Activated naive CD8-positive, alpha-beta T cell treated with anti-CD3 and anti-CD28 coated beads for 36 hours (primary cell): ENCODE measurements at regions not wholly inside any gene's neighbourhood (a gene's known extent, or its start where the extent isn't known, plus 50 kb on each side); places are given as distances from the start of the nearest gene placed in this dataset.

ENCODE experiments used
- DNase-seq: peaks from one replicate; pipeline ENCODE4 v3.0.0; 2021
- H3K27ac Mint-ChIP-seq: one replicate; pipeline ENCODE4 v1.8.0; 2022; ENCODE audit warnings: mild to moderate bottlenecking, moderate library complexity, mixed read lengths
- H3K27me3 Mint-ChIP-seq: one replicate; pipeline ENCODE4 v1.8.0; 2022; ENCODE audit warnings: mild to moderate bottlenecking, mixed read lengths
- H3K36me3 Mint-ChIP-seq: one replicate; pipeline ENCODE4 v1.8.0; 2021; ENCODE audit warnings: mild to moderate bottlenecking, mixed read lengths
- H3K4me1 Mint-ChIP-seq: one replicate; pipeline ENCODE4 v1.8.0; 2021; ENCODE audit warnings: mixed read lengths
- H3K4me3 Mint-ChIP-seq: one replicate; pipeline ENCODE4 v1.8.0; 2022; ENCODE audit warnings: mild to moderate bottlenecking, moderate library complexity, mixed read lengths
- H3K9me3 Mint-ChIP-seq: one replicate; pipeline ENCODE4 v1.8.0; 2022; ENCODE audit warnings: mixed read lengths

GRCh38 chr12:84807249-84807648 is 105.3 kb downstream of the SLC6A15 start:
- H3K4me1 Mint-ChIP-seq, result no peaks in the 10 kb centered on the region
- H3K4me3 Mint-ChIP-seq, result no peak overlapping the region
- H3K27me3 Mint-ChIP-seq, result no peaks in the 10 kb centered on the region
- no peaks in the 10 kb centered on the region for H3K9me3 Mint-ChIP-seq
- H3K36me3 Mint-ChIP-seq, result no peaks in the 10 kb centered on the region
- H3K27ac Mint-ChIP-seq, result no peak overlapping the region
- no peak for DNase-seq

DNA sequence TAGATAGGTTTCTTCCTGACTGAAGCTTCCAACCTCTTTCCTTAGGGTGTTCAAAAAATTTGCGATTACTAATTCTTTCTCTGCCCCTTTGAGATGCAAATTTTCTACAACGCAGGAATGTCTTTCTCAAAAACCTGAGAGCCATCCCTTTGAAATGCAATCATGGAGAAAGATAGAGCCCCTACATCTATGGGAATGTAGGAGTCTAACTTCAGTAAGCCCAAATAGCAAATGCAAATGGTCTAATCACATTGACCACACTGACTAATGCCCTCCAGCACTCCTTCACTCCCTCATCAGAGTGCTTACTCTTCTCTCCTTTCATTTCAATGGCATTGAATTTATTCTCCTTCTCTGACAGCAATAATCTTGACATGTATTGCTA is 107.1 kb downstream of the SLC6A15 start:
- H3K4me3 Mint-ChIP-seq, result no peak overlapping the region
- H3K4me1 Mint-ChIP-seq, result no peaks in the 10 kb centered on the region
- no peak overlapping the region for H3K27ac Mint-ChIP-seq
- H3K27me3 Mint-ChIP-seq, result no peaks in the 10 kb centered on the region
- no peak for DNase-seq
- no peaks in the 10 kb centered on the region for H3K9me3 Mint-ChIP-seq
- no peaks in the 10 kb centered on the region for H3K36me3 Mint-ChIP-seq

GRCh38 chr12:84804691-84805473 is 107.7 kb downstream of the SLC6A15 start:
- no peak overlapping the region for H3K4me3 Mint-ChIP-seq
- H3K27ac Mint-ChIP-seq, result no peak overlapping the region
- no peaks in the 10 kb centered on the region for H3K4me1 Mint-ChIP-seq
- H3K9me3 Mint-ChIP-seq, result no peaks in the 10 kb centered on the region
- no peaks in the 10 kb centered on the region for H3K36me3 Mint-ChIP-seq
- no peak for DNase-seq
- no peaks in the 10 kb centered on the region for H3K27me3 Mint-ChIP-seq

DNA sequence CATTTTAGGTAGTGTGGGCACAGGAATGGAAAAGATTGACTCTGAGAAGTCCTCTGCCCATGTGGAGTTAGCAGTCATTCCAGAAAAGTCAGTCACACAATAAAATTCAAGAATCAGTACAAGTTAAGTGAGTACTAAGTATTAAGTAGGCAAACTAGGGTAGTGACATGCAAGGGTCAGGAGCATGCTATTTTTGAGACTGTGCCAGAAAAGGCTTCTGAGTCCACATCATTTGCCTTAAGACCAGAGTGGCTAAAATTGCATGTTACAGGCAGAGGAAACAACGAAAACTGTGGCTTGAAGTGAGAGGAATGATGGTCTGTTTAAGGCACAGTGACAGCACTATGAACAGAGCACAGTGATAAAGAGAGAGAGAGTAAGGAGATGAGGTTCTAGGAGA is 108.9 kb downstream of the SLC6A15 start:
- H3K27ac Mint-ChIP-seq, result no peak overlapping the region
- no peaks in the 10 kb centered on the region for H3K4me1 Mint-ChIP-seq
- H3K4me3 Mint-ChIP-seq, result no peak overlapping the region
- no peaks in the 10 kb centered on the region for H3K27me3 Mint-ChIP-seq
- no peaks in the 10 kb centered on the region for H3K36me3 Mint-ChIP-seq
- no peak for DNase-seq
- no peaks in the 10 kb centered on the region for H3K9me3 Mint-ChIP-seq

DNA sequence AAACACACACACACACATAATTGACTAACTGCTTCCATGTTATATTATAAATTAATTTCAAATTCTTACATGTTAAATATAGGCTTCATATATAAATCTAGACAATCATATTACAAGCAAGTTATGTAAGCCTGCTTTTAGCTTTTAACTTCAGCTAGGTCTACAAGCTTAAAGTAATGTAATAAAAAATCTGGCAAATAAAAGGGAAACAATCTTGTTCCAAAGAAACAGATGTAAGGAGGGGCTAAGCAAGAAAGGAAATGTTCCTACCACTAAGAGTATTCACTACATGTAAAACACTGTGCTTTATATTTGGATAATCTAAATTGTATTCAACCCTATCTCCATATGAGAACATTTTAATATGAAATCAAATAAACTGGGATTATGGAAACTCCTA is 110.4 kb downstream of the SLC6A15 start:
- Mint-ChIP-seq H3K27ac (no peak overlapping the region), H3K4me3 (no peak overlapping the region), H3K4me1 (no peaks in the 10 kb centered on the region), H3K36me3 (no peaks in the 10 kb centered on the region), H3K27me3 (no peaks in the 10 kb centered on the region), H3K9me3 (no peaks in the 10 kb centered on the region)
- DNase-seq, result no peak

GRCh38 chr12:84793558-84794367 is 118.8 kb downstream of the SLC6A15 start:
- Mint-ChIP-seq H3K27ac (no peak overlapping the region), H3K4me1 (no peaks in the 10 kb centered on the region), H3K4me3 (no peak overlapping the region), H3K27me3 (no peaks in the 10 kb centered on the region), H3K9me3 (no peaks in the 10 kb centered on the region), H3K36me3 (no peaks in the 10 kb centered on the region)
- no peak for DNase-seq

DNA sequence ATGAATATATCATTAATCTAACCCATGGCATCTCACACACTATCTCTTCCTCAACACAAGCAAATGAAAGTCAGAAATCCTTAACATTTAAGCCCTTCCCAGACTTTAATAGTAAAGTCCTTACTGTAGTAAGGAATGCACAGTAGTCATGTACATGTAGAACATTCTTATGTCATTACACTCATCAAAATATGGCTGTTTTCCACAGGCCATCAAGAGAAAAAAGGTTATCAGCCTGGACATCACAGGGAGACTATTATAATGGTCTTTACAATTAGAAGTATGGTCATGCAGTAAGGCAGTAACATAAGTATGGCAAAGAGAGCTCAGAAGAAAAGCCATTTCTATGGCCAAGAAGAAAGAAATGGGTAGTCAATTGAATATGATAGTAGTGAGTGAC is 121.2 kb downstream of the SLC6A15 start:
- H3K27ac Mint-ChIP-seq, result no peak overlapping the region

GRCh38 chr12:84789184-84789583 is 123.4 kb downstream of the SLC6A15 start:
- Mint-ChIP-seq H3K27me3 (no peaks in the 10 kb centered on the region), H3K9me3 (no peaks in the 10 kb centered on the region), H3K27ac (no peak overlapping the region)

More for the DNA sequence above, 121.2 kb downstream of the SLC6A15 start:
- no peaks in the 10 kb centered on the region for H3K9me3 Mint-ChIP-seq
- H3K36me3 Mint-ChIP-seq, result no peaks in the 10 kb centered on the region
- no peak overlapping the region for H3K4me3 Mint-ChIP-seq
- DNase-seq, result no peak
- no peaks in the 10 kb centered on the region for H3K27me3 Mint-ChIP-seq
- no peaks in the 10 kb centered on the region for H3K4me1 Mint-ChIP-seq

GRCh38 chr12:84787253-84787652 is 125.3 kb downstream of the SLC6A15 start:
- H3K4me3 Mint-ChIP-seq, result no peak overlapping the region
- H3K36me3 Mint-ChIP-seq, result no peaks in the 10 kb centered on the region
- DNase-seq, result no peak
- H3K9me3 Mint-ChIP-seq, result peaks cover 2% of the 10 kb centered on the region
- no peaks in the 10 kb centered on the region for H3K4me1 Mint-ChIP-seq
- no peak overlapping the region for H3K27ac Mint-ChIP-seq
- peaks cover 3% of the 10 kb centered on the region for H3K27me3 Mint-ChIP-seq

More at GRCh38 chr12:84789184-84789583, 123.4 kb downstream of the SLC6A15 start:
- no peaks in the 10 kb centered on the region for H3K4me1 Mint-ChIP-seq
- H3K4me3 Mint-ChIP-seq, result no peak overlapping the region
- no peaks in the 10 kb centered on the region for H3K36me3 Mint-ChIP-seq
- no peak for DNase-seq

GRCh38 chr12:84786622-84787021 is 126.0 kb downstream of the SLC6A15 start:
- Mint-ChIP-seq H3K27me3 (peaks cover 3% of the 10 kb centered on the region), H3K27ac (no peak overlapping the region)

DNA sequence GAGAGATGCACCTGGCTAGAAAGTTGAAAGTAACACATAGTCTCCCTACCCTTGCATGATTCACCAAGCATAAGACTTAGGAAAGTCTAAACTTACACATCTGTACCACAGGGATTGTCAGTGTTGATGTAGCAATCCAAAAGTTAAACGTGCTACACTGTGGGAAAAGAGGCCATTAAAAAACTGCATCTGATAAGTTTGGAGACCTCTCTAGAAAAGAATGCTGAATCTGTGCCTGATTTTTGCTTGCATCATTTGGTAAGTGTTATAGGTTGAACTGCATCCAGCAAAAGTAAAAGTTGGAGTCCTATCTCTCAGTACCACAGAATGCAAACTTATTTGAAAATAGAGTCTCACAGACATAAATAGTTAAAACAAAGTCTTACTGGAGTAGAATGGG is 126.6 kb downstream of the SLC6A15 start:
- no peak overlapping the region for H3K27ac Mint-ChIP-seq
- no peak overlapping the region for H3K4me3 Mint-ChIP-seq
- no peaks in the 10 kb centered on the region for H3K36me3 Mint-ChIP-seq
- peaks cover 3% of the 10 kb centered on the region for H3K27me3 Mint-ChIP-seq
- peaks cover 2% of the 10 kb centered on the region for H3K9me3 Mint-ChIP-seq
- H3K4me1 Mint-ChIP-seq, result no peaks in the 10 kb centered on the region
- no peak for DNase-seq

More at GRCh38 chr12:84786622-84787021, 126.0 kb downstream of the SLC6A15 start:
- no peaks in the 10 kb centered on the region for H3K4me1 Mint-ChIP-seq
- H3K9me3 Mint-ChIP-seq, result peaks cover 2% of the 10 kb centered on the region
- no peak for DNase-seq
- H3K4me3 Mint-ChIP-seq, result no peak overlapping the region
- H3K36me3 Mint-ChIP-seq, result no peaks in the 10 kb centered on the region

DNA sequence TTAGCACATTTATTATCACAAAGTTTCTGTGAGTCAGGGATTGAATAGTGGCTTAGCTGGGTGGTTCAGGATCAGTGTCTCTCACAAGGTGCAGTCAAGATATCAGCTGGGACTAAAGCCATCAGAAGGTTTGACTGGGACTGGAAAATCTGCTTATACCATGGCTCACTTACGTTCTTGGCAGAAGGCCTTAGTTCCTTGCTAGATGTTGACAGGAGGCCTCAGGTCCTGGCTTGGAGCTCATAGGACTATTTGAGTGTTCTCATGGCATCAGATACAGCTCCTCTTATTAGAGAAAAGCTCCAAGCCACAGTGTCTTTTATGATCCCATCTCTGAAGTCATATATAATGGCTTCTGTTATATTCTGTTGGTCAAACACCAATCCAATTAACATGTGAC is 127.3 kb downstream of the SLC6A15 start:
- DNase-seq, result no peak
- H3K27ac Mint-ChIP-seq, result no peak overlapping the region
- no peak overlapping the region for H3K4me3 Mint-ChIP-seq
- H3K4me1 Mint-ChIP-seq, result no peaks in the 10 kb centered on the region
- no peaks in the 10 kb centered on the region for H3K36me3 Mint-ChIP-seq
- H3K27me3 Mint-ChIP-seq, result peaks cover 3% of the 10 kb centered on the region
- peaks cover 2% of the 10 kb centered on the region for H3K9me3 Mint-ChIP-seq

DNA sequence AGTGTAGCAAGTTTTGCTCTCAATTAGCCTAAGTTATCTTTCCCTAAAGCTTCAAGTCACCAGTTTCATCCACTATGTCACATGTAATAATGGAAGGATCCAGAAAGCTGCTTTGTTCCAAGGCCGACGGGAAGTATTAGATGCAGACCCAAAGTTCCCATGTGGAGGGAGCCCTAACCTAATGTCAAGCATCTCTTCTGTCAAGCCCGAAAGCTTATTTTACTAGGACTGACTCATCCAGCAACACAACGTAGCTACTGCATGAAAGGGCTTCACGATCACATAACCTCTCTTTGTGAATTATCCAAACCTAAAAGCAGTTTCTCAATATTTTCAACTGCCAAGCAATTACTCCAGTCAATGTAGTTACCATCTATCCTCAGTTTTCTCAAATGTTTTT is 133.4 kb downstream of the SLC6A15 start:
- Mint-ChIP-seq H3K36me3 (no peaks in the 10 kb centered on the region), H3K4me3 (no peak overlapping the region), H3K9me3 (peaks cover 3% of the 10 kb centered on the region), H3K4me1 (no peaks in the 10 kb centered on the region), H3K27ac (no peak overlapping the region), H3K27me3 (peaks cover 3% of the 10 kb centered on the region)
- no peak for DNase-seq

DNA sequence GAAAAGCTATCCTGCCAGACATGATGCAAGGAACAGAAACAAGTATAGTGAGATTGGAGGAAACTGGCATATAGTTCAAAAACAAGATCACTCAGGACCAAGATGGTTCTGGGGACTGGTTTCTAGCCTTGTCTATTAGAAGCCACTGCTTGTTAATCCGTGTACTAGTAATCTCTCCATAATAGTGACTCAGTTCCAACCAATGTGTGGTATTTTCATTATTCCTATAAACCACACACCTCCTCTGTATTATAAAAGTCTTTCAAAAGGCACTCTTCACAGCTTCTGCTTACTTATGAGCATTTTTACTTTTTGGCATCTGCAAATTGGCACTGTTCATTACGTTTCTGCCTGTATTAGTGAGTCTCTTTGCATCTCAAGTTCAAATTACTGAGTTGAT is 140.3 kb downstream of the SLC6A15 start:
- Mint-ChIP-seq H3K27me3 (no peaks in the 10 kb centered on the region), H3K36me3 (no peaks in the 10 kb centered on the region), H3K4me3 (no peak overlapping the region), H3K4me1 (no peaks in the 10 kb centered on the region), H3K9me3 (peaks cover under 1% of the 10 kb centered on the region), H3K27ac (no peak overlapping the region)
- DNase-seq, result no peak

GRCh38 chr12:84767079-84767478 is 145.5 kb downstream of the SLC6A15 start:
- DNase-seq, result no peak
- Mint-ChIP-seq H3K4me1 (no peaks in the 10 kb centered on the region), H3K4me3 (no peak overlapping the region), H3K36me3 (no peaks in the 10 kb centered on the region), H3K27me3 (no peaks in the 10 kb centered on the region), H3K9me3 (no peaks in the 10 kb centered on the region), H3K27ac (no peak overlapping the region)

DNA sequence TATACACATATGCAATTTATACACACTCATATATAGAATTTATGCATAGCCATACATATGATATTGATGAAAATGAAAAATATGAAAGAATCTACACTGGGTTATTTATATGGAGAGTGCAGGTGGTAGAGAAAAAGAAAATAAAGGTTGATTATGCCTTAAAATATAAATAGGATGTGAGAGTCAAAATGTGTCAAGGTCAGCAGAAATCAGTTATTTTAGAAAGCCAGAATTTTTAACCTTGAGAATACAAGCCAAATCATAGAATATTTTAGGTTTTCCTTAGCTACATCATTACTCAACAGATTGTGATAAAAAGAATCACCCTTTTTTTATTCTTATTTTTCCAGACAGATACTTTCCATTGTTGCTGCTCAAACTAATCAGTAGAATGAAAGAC is 146.2 kb downstream of the SLC6A15 start:
- H3K4me1 Mint-ChIP-seq, result no peaks in the 10 kb centered on the region
- DNase-seq, result no peak
- H3K27ac Mint-ChIP-seq, result no peak overlapping the region
- no peaks in the 10 kb centered on the region for H3K27me3 Mint-ChIP-seq
- no peaks in the 10 kb centered on the region for H3K9me3 Mint-ChIP-seq
- no peaks in the 10 kb centered on the region for H3K36me3 Mint-ChIP-seq
- no peak overlapping the region for H3K4me3 Mint-ChIP-seq
